HepG2 (cell line): ENCODE measurements at regions not wholly inside any gene's neighbourhood (a gene's known extent, or its start where the extent isn't known, plus 50 kb on each side); places are given as distances from the start of the nearest gene placed in this dataset.

Experiments used
- ATAC-seq: fragments of 200-7000 bp; cut with Tn5 transposase; 3 replicates; pipeline ENCODE4 v1.9.1; 2020; ENCODE audit warnings: mild to moderate bottlenecking, moderate library complexity
- BruUV-seq: library from RNA; stranded (reverse); fragments of 400-500 nt; replicated peaks from 2 replicates; lab custom pipeline; 2021; lab: Mats Ljungman, UMichigan
- CTCF ChIA-PET: fragments of 300-600 bp; formaldehyde crosslinking; extraction: SDS; loops from one replicate; lab custom pipeline; 2021; ENCODE audit warnings: low total read pairs, inconsistent platforms, low intra/inter-chr PET ratio; lab: Yijun Ruan, JAX
- POLR2A ChIA-PET: fragments of 350-600 bp; sonication (Branson Sonifier 250); formaldehyde crosslinking; loops from one replicate; lab custom pipeline; 2020; ENCODE audit warnings: antibody characterized with exemption, inconsistent platforms; lab: Yijun Ruan, JAX
- DNase-seq: peaks from one replicate; pipeline ENCODE4 v3.0.0-alpha.2; 2015; ENCODE audit warnings: low spot score
- FAIRE-seq: peaks from 3 replicates; lab custom pipeline; 2011; peaks lifted over from hg19 to GRCh38; lab: Jason Lieb, UNC
- H2AFZ ChIP-seq: one replicate; pipeline ENCODE4 v1.6.1; 2011; ENCODE audit warnings: low read length, inconsistent platforms
- H3K27ac ChIP-seq: fragments of 300-600 bp; 3 replicates; pipeline ENCODE4 v1.8.0; 2011; ENCODE audit warnings: mixed run types, mild to moderate bottlenecking, mixed read lengths, low read length, inconsistent platforms; ENCODE audit not compliant: insufficient read depth; ENCODE audit errors: extremely low read length
- H3K27me3 ChIP-seq, 2 experiments: fragments of 200-600 bp in 1 of 2; 2 replicates in 1 of 2; 3 replicates in 1 of 2; pipeline versions ENCODE4 v1.6.0 to v1.8.0; 2011; ENCODE audit warnings: low read length in 2 of 2, mild to moderate bottlenecking in 2 of 2, moderate library complexity in 2 of 2, inconsistent platforms in 1 of 2; ENCODE audit not compliant: insufficient read depth in 2 of 2, control insufficient read depth in 1 of 2
- H3K36me3 ChIP-seq, 2 experiments: fragments of 200-600 bp in 1 of 2; replicated peaks in 1 of 2; 2 replicates in 1 of 2; 3 replicates in 1 of 2; pipeline versions ENCODE4 v1.5.1 to v1.8.0; 2011; ENCODE audit warnings: low read length in 2 of 2, inconsistent platforms in 1 of 2; ENCODE audit not compliant: insufficient read depth in 2 of 2, control insufficient read depth in 1 of 2
- H3K4me1 ChIP-seq: 2 replicates; pipeline ENCODE4 v1.5.1; 2012; ENCODE audit warnings: low read length, inconsistent platforms; ENCODE audit not compliant: insufficient read depth
- H3K4me2 ChIP-seq: 2 replicates; pipeline ENCODE4 v1.6.0; 2011; ENCODE audit warnings: low read depth, low read length, inconsistent platforms
- H3K4me3 ChIP-seq, 3 experiments: fragments of 200-600 bp in 1 of 3; sonication (generic), shearing (Covaris generic) in 1 of 3; replicated peaks in 1 of 3; 2 replicates each; pipeline ENCODE4 v1.5.1; 2011 to 2016; ENCODE audit warnings: low read length in 3 of 3, inconsistent platforms in 2 of 3, low read depth in 2 of 3, mild to moderate bottlenecking in 2 of 3, control low read depth in 1 of 3, mixed read lengths in 1 of 3; ENCODE audit not compliant: insufficient read depth in 1 of 3
- H3K79me2 ChIP-seq: one replicate; pipeline ENCODE4 v1.6.1; 2011; ENCODE audit warnings: low read length, inconsistent platforms; ENCODE audit not compliant: insufficient read depth
- H3K9ac ChIP-seq: 2 replicates; pipeline ENCODE4 v1.6.0; 2011; ENCODE audit warnings: mild to moderate bottlenecking, low read depth, low read length, inconsistent platforms; ENCODE audit not compliant: insufficient read depth
- H3K9me3 ChIP-seq: 2 replicates; pipeline ENCODE4 v1.5.1; 2012; ENCODE audit warnings: mild to moderate bottlenecking, low read length
- H4K20me1 ChIP-seq: 2 replicates; pipeline ENCODE4 v1.6.0; 2011; ENCODE audit warnings: inconsistent platforms, mild to moderate bottlenecking, low read length, moderate library complexity; ENCODE audit not compliant: insufficient read depth
- HOXD1 ChIP-seq: sonication (generic); formaldehyde crosslinking; IDR thresholded peaks from 2 replicates; pipeline ENCODE4 v1.5.0; 2020; ENCODE audit warnings: missing genetic modification reagents
- MAFG ChIP-seq: sonication (generic); formaldehyde crosslinking; IDR thresholded peaks from 2 replicates; pipeline ENCODE4 v1.5.1; 2020; ENCODE audit warnings: mild to moderate bottlenecking, missing genetic modification reagents
- RAD51 ChIP-seq: fragments of 450-650 bp; IDR thresholded peaks from 2 replicates; pipeline ENCODE4 v1.6.1; 2016; ENCODE audit warnings: borderline replicate concordance
- RCOR2 ChIP-seq: IDR thresholded peaks from 2 replicates; pipeline ENCODE4 v1.6.1; 2016; ENCODE audit warnings: missing biosample characterization, missing genetic modification reagents
- TBP ChIP-seq: sonication (generic); formaldehyde crosslinking; IDR thresholded peaks from 2 replicates; pipeline ENCODE4 v1.5.0; 2020; ENCODE audit warnings: missing genetic modification reagents
- ZBTB38 ChIP-seq: sonication (generic); formaldehyde crosslinking; IDR thresholded peaks from 2 replicates; pipeline ENCODE4 v1.5.1; 2020; ENCODE audit warnings: mild to moderate bottlenecking, missing genetic modification reagents
- ZNF562 ChIP-seq: sonication (generic); formaldehyde crosslinking; IDR thresholded peaks from 2 replicates; pipeline ENCODE4 v1.8.0; 2022; ENCODE audit warnings: missing genetic modification reagents, borderline replicate concordance
- ZNF704 ChIP-seq: sonication (generic); formaldehyde crosslinking; IDR thresholded peaks from 2 replicates; pipeline ENCODE4 v1.8.1; 2023; ENCODE audit warnings: mild to moderate bottlenecking, inconsistent platforms, moderate library complexity, missing genetic modification reagents, borderline replicate concordance
- ZNF737 ChIP-seq: sonication (generic); formaldehyde crosslinking; IDR thresholded peaks from 2 replicates; pipeline ENCODE4 v1.5.0; 2020; ENCODE audit warnings: missing genetic modification reagents, mild to moderate bottlenecking, borderline replicate concordance
- ZNF766 ChIP-seq: sonication (generic); formaldehyde crosslinking; IDR thresholded peaks from 2 replicates; pipeline ENCODE4 v1.5.0; 2020; ENCODE audit warnings: missing genetic modification reagents, borderline replicate concordance
- ZNF792 ChIP-seq: IDR thresholded peaks from 2 replicates; pipeline ENCODE4 v1.6.1; 2016
- WGBS: methylation state at CpG from one replicate; pipeline ENCODE4 v1.1.6; 2017; ENCODE audit warnings: low lambda C conversion rate; 5-methylcytosine and 5-hydroxymethylcytosine counted together
- in situ Hi-C: cut with HindIII; loops from 2 replicates; pipeline ENCODE4 v1.10.0; 2017; ENCODE audit warnings: low pct_unique_long_range_greater_than_20kb; ENCODE audit not compliant: extremely low pct_ligation_motif_present
- intact Hi-C: fragments of 100-400 bp; cut with micrococcal nuclease; formaldehyde crosslinking; loops from one replicate; pipeline ENCODE4 v1.10.0; 2022; ENCODE audit not compliant: unreplicated experiment

- no peak overlapping the region for H3K27ac ChIP-seq
- no peaks in the 10 kb centered on the region for H3K36me3 ChIP-seq
- no peak overlapping the region for H2AFZ ChIP-seq
- in situ Hi-C loops, result no loop called here
- intact Hi-C loops, result no loop called here
- H3K79me2 ChIP-seq, result no peaks in the 10 kb centered on the region
- FAIRE-seq (no peak), ATAC-seq (no peak), DNase-seq (no peak)
- no peaks in the 10 kb centered on the region for H3K27me3 ChIP-seq
- H3K9me3 ChIP-seq, result peaks cover 48% of the 10 kb centered on the region
- no peaks in the 10 kb centered on the region for H4K20me1 ChIP-seq
- WGBS, result 35% methylated on average over 2 of the region's 2 CpGs
- ChIA-PET CTCF (no interaction called here), POLR2A (no interaction called here)
- H3K4me1 ChIP-seq, result no peaks in the 10 kb centered on the region
- no TSS peak for BruUV-seq
- H3K4me2 ChIP-seq, result no peak overlapping the region
- H3K4me3 ChIP-seq, result no peak overlapping the region
- H3K9ac ChIP-seq, result no peak overlapping the region
- TF ChIP-seq ZNF792 (CRISPR knock-in tag) (no peak), TBP (CRISPR knock-in tag) (no peak), ZNF562 (CRISPR knock-in tag) (no peak), ZBTB38 (CRISPR knock-in tag) (no peak), ZNF737 (CRISPR knock-in tag) (no peak), ZNF766 (no peak), MAFG (CRISPR knock-in tag) (no peak), ZNF704 (CRISPR knock-in tag) (no peak), HOXD1 (CRISPR knock-in tag) (no peak), RCOR2 (no peak), RAD51 (no peak)
These were observed 1404.3 kb downstream of the SUCLG1 start for GRCh38 chr2:83054751-83055150.
